GM18873 (cell line): ENCODE measurements at regions not wholly inside any gene's neighbourhood (a gene's known extent, or its start where the extent isn't known, plus 50 kb on each side); places are given as distances from the start of the nearest gene placed in this dataset.
"Not testable (repeated sequence)": the region's sequence is repeated elsewhere in the genome, so short reads cannot be mapped to it uniquely, and the experiment has no call there.

Experiments used
- ATAC-seq: cut with Tn5 transposase; IDR thresholded peaks from one replicate; pipeline ENCODE4 v1.9.1; 2021; ENCODE audit warnings: mild to moderate bottlenecking, moderate library complexity, moderate number of reproducible peaks; ENCODE audit not compliant: unreplicated experiment, low FRiP score

DNA sequence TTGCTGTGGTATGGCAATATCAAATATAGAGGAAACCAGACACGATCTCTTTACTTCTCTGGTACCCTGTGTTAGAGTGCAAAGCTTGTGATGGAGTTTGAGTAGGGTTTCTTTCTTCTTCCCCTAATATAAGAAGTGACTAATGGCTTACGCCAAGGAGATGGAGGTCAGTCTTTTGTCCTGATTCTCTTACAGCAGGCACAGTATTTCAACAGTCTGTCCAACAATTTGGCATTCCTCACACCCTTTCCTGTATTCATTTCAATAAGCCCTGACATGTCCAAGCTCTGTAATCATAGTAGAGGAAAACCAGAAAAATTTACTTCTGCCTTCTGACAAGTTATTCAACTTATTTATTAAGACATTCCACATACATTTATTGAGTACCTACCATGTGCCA lies 546.2 kb downstream of the TMEM135 start:
- no peak for ATAC-seq

DNA sequence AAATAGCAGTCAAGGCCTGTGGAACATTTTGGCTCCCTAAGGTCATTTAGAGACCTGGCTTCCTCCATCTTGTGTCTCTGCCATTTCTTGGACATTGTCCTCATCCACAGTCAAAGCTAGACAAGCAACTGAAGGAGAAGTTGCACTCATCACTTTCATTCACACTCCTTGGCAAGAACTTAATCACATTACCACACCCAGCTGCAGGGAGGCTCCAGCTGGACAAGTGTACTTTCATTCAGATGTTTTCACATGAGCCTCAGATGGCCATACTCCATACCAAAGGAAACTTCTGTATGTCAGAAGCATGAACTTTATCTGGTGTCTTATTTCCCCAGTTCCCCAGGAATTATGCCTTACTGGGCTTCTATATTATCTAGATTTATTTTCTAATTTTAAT lies 537.4 kb downstream of the TMEM135 start:
- ATAC-seq, result no peak

DNA sequence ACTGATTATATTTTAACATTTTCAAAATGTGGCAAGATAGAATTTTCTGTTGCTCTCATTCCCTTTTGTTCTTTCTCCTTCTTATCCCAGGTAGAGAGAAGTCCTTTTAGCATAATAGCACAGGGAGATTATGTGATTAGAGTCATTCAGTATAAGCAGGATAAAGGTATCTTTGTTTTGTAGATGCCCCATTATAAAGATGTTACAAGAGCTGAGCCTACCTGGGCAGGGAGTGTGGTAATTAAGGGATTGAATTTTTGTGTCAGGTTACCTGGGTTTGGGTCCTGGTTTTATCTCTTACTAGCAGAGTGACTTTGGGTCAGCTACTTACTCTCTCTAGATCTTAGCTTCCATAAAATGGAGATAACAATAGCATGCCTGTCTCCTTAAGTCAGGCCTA lies 536.5 kb downstream of the TMEM135 start:
- ATAC-seq, result no peak

DNA sequence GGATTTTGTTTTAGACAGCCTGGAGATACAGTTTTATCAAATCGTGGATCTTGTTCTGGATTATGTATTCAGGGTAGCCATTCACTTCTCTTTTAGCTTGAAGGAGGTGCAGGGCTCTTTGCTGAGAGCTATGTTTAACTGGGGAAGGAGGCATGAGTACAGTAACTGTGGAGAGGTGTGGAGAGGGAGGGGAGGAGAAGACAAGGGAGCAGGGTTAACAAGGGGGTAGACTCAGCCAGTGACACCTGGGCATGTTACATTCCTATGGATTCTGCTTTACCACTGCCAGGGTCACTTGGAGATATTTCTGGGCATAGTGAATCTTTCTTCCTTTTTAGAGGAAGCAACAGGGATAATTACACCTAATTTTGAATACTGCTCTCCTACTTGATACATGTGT lies 536.0 kb downstream of the TMEM135 start:
- no peak for ATAC-seq

DNA sequence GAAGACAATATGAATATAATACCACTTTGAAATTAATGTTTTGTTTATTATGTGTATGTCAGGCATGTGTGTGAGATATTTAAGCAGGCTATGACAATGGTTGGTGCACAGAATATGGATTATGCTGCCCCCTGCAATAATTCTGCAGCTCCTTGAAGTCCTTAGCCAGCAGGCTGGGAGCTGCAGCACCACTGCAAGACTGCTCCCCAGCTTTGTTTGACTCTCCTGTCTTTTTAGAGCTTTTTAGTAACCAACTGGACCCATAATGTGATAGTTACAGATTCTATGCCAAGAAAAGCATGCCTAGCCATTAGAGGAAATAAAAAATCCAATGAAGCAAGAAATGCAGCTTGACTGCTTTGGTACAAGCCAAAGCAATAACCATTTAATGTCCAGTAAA lies 535.1 kb downstream of the TMEM135 start:
- ATAC-seq, result no peak

DNA sequence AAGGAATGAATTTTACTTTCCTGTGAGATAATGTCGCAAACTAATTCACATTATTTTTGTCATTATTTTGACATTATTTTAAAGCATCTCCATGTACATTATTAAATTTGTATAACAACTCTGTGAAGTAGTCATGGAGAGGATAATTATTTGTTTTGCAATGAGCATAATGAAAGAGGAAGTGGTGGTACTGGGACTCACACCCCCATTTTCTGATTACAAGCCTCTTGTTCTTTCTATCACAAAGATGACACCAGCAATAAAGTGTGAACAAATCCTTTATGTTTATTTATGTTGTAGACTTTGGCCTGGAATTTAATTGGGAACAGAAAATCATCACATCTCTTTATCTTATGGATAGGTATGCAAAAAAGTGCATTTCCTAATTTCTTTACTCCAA lies 522.6 kb downstream of the TMEM135 start:
- ATAC-seq, result no peak

GRCh38 chr11:87559852-87560251 lies 522.1 kb downstream of the TMEM135 start:
- ATAC-seq, result not testable (repeated sequence)

GRCh38 chr11:87555101-87555500 lies 517.4 kb downstream of the TMEM135 start:
- ATAC-seq, result no peak

DNA sequence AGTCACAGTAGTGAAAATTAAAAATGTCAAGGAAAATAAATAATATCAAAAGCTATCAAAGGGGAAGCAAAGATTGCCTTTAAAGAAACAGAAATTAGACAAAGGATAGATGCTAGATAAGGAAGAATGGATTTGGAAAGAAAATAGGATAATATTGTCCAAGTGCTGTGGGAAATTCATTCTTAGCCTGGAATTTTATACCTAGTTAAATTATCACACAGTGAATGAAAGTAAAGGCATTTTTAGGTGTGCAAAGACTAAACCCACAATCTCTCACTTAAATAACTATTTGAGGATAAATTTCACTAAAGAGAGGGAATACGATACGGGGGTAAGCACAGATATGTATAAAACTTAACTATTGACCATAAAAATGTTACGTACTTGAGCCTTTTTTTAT lies 511.1 kb downstream of the TMEM135 start:
- no peak for ATAC-seq

GRCh38 chr11:87545858-87546257 lies 508.1 kb downstream of the TMEM135 start:
- ATAC-seq, result no peak

DNA sequence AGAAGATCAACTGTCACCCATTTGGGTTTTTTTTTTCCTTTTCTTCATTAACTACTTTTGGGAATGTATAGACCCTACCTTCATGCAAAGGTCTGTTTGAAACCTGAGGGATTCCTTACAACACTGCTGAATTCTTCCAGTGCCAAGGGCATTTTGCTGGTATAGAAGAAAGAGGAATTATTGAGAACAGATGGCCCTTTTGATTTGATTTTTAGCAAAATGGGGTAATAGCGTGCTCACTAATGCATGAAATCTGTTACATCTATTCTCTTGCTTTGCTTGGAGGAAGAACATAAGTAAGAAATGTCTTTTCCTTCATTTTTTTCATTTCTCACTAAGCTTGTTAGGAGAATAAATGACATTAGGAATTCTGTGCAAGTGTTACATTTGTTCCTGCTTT lies 501.9 kb downstream of the TMEM135 start:
- ATAC-seq, result no peak

- ATAC-seq, result no peak
Observed at GRCh38 chr11:87536565-87536964, 498.8 kb downstream of the TMEM135 start.

- no peak for ATAC-seq
Observed at GRCh38 chr11:87536016-87536415, 498.3 kb downstream of the TMEM135 start.

GRCh38 chr11:87535513-87535912 lies 497.8 kb downstream of the TMEM135 start:
- ATAC-seq, result no peak

- not testable (repeated sequence) for ATAC-seq
Observed at GRCh38 chr11:87531835-87532234, 494.1 kb downstream of the TMEM135 start.

GRCh38 chr11:87529486-87529885 lies 491.8 kb downstream of the TMEM135 start:
- ATAC-seq, result no peak

DNA sequence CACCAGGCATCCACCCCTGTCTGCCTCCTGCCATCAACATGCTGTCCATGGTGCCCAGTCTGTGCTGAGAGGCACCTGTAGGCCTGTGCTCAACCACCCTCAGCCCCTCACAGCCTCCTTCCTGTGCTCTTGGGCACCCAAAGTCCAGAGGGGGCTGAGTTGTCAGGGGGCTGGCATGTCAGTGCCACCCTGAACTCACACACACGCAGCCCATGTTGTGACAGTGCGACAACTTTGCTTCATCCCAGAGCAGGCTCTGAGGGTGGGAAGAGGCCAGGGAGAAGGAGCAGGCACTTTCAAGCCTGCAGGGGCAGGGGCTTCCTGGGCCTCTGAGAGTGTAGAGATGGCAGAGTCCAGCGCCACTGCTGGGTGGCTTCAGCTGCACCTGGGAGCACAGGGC lies 491.0 kb downstream of the TMEM135 start:
- ATAC-seq, result no peak

- no peak for ATAC-seq
Observed at GRCh38 chr11:87523276-87523675, 485.5 kb downstream of the TMEM135 start.

DNA sequence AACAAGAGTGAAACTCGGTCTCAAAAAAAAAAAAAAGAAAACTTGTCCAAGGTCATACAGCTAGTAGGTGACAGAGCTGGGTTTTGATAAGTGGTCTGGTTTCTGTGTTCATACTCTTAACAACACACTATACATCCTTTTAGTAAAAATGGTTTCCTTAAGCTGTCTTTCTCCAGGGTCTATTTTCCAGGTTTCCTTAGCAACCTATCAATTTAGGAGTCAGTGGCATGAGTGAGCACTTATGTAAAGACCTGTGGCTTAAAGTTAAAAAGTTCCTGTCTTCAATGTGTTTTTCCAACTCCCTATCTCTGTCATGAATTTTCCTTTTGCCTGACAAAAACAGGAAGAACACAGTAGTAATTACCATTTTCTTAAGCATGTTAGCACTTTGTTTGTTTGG lies 480.5 kb downstream of the TMEM135 start:
- no peak for ATAC-seq

DNA sequence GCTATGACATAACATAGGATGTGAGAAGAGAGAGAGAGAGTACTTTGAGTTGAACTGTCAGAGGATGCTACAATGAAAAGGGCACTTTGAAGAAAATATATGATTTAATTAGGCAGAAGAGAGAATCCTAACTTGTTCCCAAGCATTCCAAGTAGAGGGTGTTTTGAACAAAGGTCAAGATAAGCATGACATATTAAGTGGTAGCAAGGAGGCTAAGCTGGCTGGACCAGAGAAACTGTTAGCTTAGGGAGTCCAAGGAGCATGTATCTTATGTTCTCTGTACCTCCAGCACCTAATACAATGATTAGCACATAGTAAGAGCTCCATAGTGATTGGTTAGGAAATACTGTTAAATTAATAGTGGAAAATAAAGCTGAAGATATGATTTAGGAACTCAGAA lies 479.6 kb downstream of the TMEM135 start:
- ATAC-seq, result no peak

DNA sequence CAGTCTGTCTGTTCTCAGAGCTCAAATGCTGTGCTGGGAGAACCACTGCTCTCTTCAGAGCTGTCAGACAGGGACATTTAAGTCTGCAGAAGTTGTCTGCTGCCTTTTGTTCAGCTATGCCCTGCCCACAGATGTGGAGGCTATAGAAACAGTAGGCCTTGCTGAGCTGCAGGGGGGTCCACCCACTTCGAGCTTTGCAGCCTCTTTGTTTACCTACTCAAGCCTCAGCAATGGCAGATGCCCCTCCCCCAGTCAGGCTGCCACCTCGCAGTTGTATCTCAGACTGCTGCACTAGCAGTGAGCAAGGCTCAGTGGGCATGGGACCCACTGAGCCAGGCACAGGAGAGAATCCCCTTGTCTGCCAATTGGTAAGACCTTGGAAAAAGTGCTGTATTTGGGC lies 470.0 kb downstream of the TMEM135 start:
- ATAC-seq, result not testable (repeated sequence)

GRCh38 chr11:87506946-87507345 lies 469.2 kb downstream of the TMEM135 start:
- ATAC-seq, result not testable (repeated sequence)

DNA sequence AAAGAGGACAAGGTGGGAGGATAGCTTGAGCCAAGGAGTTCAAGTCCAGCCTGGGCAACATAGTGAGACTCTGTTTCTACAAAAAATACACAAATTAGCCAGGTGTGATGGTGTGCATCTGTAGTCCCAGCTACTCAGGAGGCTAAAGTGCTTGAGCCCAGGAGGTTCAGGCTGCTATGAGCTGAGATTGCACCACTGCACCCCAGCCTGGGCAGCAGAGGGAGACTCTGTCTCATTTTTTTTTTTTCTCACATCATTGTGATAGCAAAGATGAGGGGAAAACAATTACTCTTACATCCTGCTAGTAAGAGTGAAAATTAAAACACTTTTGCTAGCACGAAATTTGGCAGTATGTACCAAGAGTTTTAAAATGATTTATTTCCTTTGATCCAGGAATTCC lies 463.7 kb downstream of the TMEM135 start:
- no peak for ATAC-seq
